Left ventricle myocardium superior (tissue), 1 donor: ENCODE measurements at regions not wholly inside any gene's neighbourhood (a gene's known extent, or its start where the extent isn't known, plus 50 kb on each side); places are given as distances from the start of the nearest gene placed in this dataset.

ENCODE experiments used
- ATAC-seq: fragments of 200-7000 bp; cut with Tn5 transposase; one replicate; pipeline ENCODE4 v1.9.1; 2020; ENCODE audit warnings: mild to moderate bottlenecking, moderate library complexity
- DNase-seq: peaks from one replicate; pipeline ENCODE4 v3.0.0-alpha.2; 2020
- intact Hi-C: fragments of 100-400 bp; cut with micrococcal nuclease; formaldehyde crosslinking; loops from one replicate; pipeline ENCODE4 v1.11.0; 2022
- donor health status: DM: no; HTN: yes; CAD: no; lungs with severe emphysema.

GRCh38 chr2:5834501-5834900 lies 142.3 kb downstream of the SOX11 start:
- intact Hi-C loops, result no loop called here
- peak; percentile 60 for ATAC-seq

GRCh38 chr2:5839550-5839949 lies 147.4 kb downstream of the SOX11 start:
- no peak for DNase-seq
- no peak for ATAC-seq
- intact Hi-C loops, result no loop called here

More at GRCh38 chr2:5834501-5834900, 142.3 kb downstream of the SOX11 start:
- no peak for DNase-seq

- no peak for ATAC-seq
- intact Hi-C loops, result no loop called here
- no peak for DNase-seq
Observed at GRCh38 chr2:5841126-5841525, 148.9 kb downstream of the SOX11 start.

- intact Hi-C loops, result no loop called here
- no peak for DNase-seq
- no peak for ATAC-seq
Observed at GRCh38 chr2:5842326-5842725, 150.1 kb downstream of the SOX11 start.

- intact Hi-C loops, result no loop called here
- DNase-seq (no peak), ATAC-seq (no peak)
Observed at GRCh38 chr2:5845798-5846330, 153.7 kb downstream of the SOX11 start.

GRCh38 chr2:5846881-5847280 lies 154.7 kb downstream of the SOX11 start:
- intact Hi-C loops, result no loop called here
- no peak for ATAC-seq
- no peak for DNase-seq

- intact Hi-C loops, result no loop called here
- no peak for ATAC-seq
- no peak for DNase-seq
Observed at GRCh38 chr2:5849562-5849961, 157.4 kb downstream of the SOX11 start.

GRCh38 chr2:5851410-5851809 lies 159.2 kb downstream of the SOX11 start:
- no peak for DNase-seq
- ATAC-seq, result no peak
- intact Hi-C loops, result no loop called here

GRCh38 chr2:5854797-5855196 lies 162.6 kb downstream of the SOX11 start:
- ATAC-seq, result peak; percentile 60
- no peak for DNase-seq
- intact Hi-C loops, result no loop called here

GRCh38 chr2:5867056-5867455 lies 174.9 kb downstream of the SOX11 start:
- DNase-seq (no peak), ATAC-seq (no peak)
- intact Hi-C loops, result no loop called here

GRCh38 chr2:5868931-5869330 lies 176.7 kb downstream of the SOX11 start:
- DNase-seq (no peak), ATAC-seq (no peak)
- intact Hi-C loops, result no loop called here

GRCh38 chr2:5869936-5870335 lies 177.8 kb downstream of the SOX11 start:
- intact Hi-C loops, result no loop called here
- ATAC-seq (no peak), DNase-seq (no peak)

- intact Hi-C loops, result no loop called here
- ATAC-seq (no peak), DNase-seq (no peak)
Observed at GRCh38 chr2:5877360-5877759, 185.2 kb downstream of the SOX11 start.

- ATAC-seq, result no peak
- no peak for DNase-seq
- intact Hi-C loops, result no loop called here
Observed at GRCh38 chr2:5885451-5886173, 193.4 kb downstream of the SOX11 start.

- DNase-seq, result no peak
- intact Hi-C loops, result no loop called here
- no peak for ATAC-seq
Observed at GRCh38 chr2:5886462-5886861, 194.3 kb downstream of the SOX11 start.

GRCh38 chr2:5888126-5888525 lies 195.9 kb downstream of the SOX11 start:
- ATAC-seq (no peak), DNase-seq (no peak)
- intact Hi-C loops, result no loop called here

- DNase-seq (no peak), ATAC-seq (no peak)
- intact Hi-C loops, result no loop called here
Observed at GRCh38 chr2:5889519-5889918, 197.3 kb downstream of the SOX11 start.

- intact Hi-C loops, result no loop called here
- DNase-seq (no peak), ATAC-seq (no peak)
Observed at GRCh38 chr2:5894355-5894754, 202.2 kb downstream of the SOX11 start.

- DNase-seq, result no peak
- intact Hi-C loops, result no loop called here
Observed at GRCh38 chr2:5895284-5895683, 203.1 kb downstream of the SOX11 start.

GRCh38 chr2:5897249-5897648 lies 205.1 kb downstream of the SOX11 start:
- DNase-seq (no peak), ATAC-seq (no peak)
- intact Hi-C loops, result no loop called here

More at GRCh38 chr2:5895284-5895683, 203.1 kb downstream of the SOX11 start:
- ATAC-seq, result no peak

- DNase-seq, result no peak
- ATAC-seq, result no peak
- intact Hi-C loops, result no loop called here
Observed at GRCh38 chr2:5898667-5899066, 206.5 kb downstream of the SOX11 start.
